ENCODE measurements at regions not wholly inside any gene's neighbourhood (a gene's known extent, or its start where the extent isn't known, plus 50 kb on each side); places are given as distances from the start of the nearest gene placed in this dataset.

- TF ChIP-seq CTCF (IDR thresholded peaks at IDR 0.05; ENCODE audit: control extremely low read depth, extremely low read depth, low read depth, missing control alignments), result no peak
- DNase-seq (ENCODE audit: extremely low spot score), result no peak
- POLR2A ChIA-PET, result no interaction called here
- CTCF ChIA-PET, result no interaction called here
These were observed 210.4 kb upstream of the HDX start for GRCh38 chrX:84712621-84713020.

- ChIA-PET POLR2A (no interaction called here), CTCF (no interaction called here)
- TF ChIP-seq CTCF (IDR thresholded peaks at IDR 0.05; ENCODE audit: control extremely low read depth, extremely low read depth, low read depth, missing control alignments), result no peak
- no peak for DNase-seq (ENCODE audit: extremely low spot score)
These were observed 213.1 kb upstream of the HDX start for GRCh38 chrX:84715315-84715714.

GRCh38 chrX:84717343-84717742 is 215.1 kb upstream of the HDX start:
- ChIA-PET CTCF (no interaction called here), POLR2A (no interaction called here)
- no peak for TF ChIP-seq CTCF (IDR thresholded peaks at IDR 0.05; ENCODE audit: control extremely low read depth, extremely low read depth, low read depth, missing control alignments)
- DNase-seq (ENCODE audit: extremely low spot score), result no peak

- TF ChIP-seq CTCF (IDR thresholded peaks at IDR 0.05; ENCODE audit: control extremely low read depth, extremely low read depth, low read depth, missing control alignments), result no peak
- ChIA-PET POLR2A (no interaction called here), CTCF (interaction anchor here (1.0 kb wide), 1 partner anchor 8 kb away, joined by 3 read pairs; no protein-coding TSS in a partner anchor)
- no peak for DNase-seq (ENCODE audit: extremely low spot score)
These were observed 219.2 kb upstream of the HDX start for GRCh38 chrX:84721416-84721815.

- DNase-seq (ENCODE audit: extremely low spot score), result no peak
- no peak for TF ChIP-seq CTCF (IDR thresholded peaks at IDR 0.05; ENCODE audit: control extremely low read depth, extremely low read depth, low read depth, missing control alignments)
- ChIA-PET CTCF (interaction anchor here (1.2 kb wide), 1 partner anchor 10 kb away, joined by 4 read pairs; no protein-coding TSS in a partner anchor), POLR2A (no interaction called here)
These were observed 222.3 kb upstream of the HDX start for GRCh38 chrX:84724576-84724975.

GRCh38 chrX:84729408-84729807 is 227.2 kb upstream of the HDX start:
- ChIA-PET POLR2A (no interaction called here), CTCF (interaction anchor here (0.8 to 2.0 kb wide), 7 partner anchors 9 to 812 kb away, joined by 3 to 5 read pairs (median 3); no protein-coding TSS in a partner anchor)
- no peak for TF ChIP-seq CTCF (IDR thresholded peaks at IDR 0.05; ENCODE audit: control extremely low read depth, extremely low read depth, low read depth, missing control alignments)
- no peak for DNase-seq (ENCODE audit: extremely low spot score)

GRCh38 chrX:84729809-84730208 is 227.6 kb upstream of the HDX start:
- POLR2A ChIA-PET, result no interaction called here
- peak; percentile 62 for TF ChIP-seq CTCF (IDR thresholded peaks at IDR 0.05; ENCODE audit: control extremely low read depth, extremely low read depth, low read depth, missing control alignments)
- CTCF ChIA-PET, result interaction anchor here (0.7 to 2.0 kb wide), 11 partner anchors 9 to 812 kb away, joined by 3 to 12 read pairs (median 3); no protein-coding TSS in a partner anchor
- DNase-seq (ENCODE audit: extremely low spot score), result peak; percentile 26

Measured in GM10248 (cell line).